ENCODE measurements at regions not wholly inside any gene's neighbourhood (a gene's known extent, or its start where the extent isn't known, plus 50 kb on each side); places are given as distances from the start of the nearest gene placed in this dataset.

DNA sequence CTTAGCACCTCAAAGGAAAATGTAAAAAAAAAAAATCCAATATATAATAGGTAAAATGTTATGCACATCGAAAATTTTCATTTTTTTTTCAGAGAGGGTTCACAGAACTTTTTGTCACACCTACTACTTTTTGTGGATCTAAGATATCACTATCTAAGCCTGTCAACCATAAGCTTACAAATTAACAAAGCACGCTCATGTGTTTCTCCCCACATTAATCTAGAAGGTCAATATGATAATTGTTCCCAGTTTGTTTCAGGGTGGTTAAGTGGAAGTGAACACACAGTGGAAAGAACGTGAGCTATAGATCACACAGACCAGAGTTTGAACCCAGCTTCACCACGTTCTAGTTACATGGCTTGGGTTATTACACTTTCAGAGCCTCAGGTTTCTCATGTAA lies 78.6 kb upstream of the ROBO2 start:
- TF ChIP-seq RAD21 (IDR thresholded peaks at IDR 0.05; ENCODE audit: low read depth) (no peak), ZBTB7A (IDR thresholded peaks at IDR 0.05; ENCODE audit: low read depth) (no peak), TAF1 (IDR thresholded peaks at IDR 0.05; ENCODE audit: low read depth) (no peak), FOXM1 (IDR thresholded peaks at IDR 0.05; ENCODE audit: borderline replicate concordance, low read depth) (no peak), TEAD4 (IDR thresholded peaks at IDR 0.05) (no peak), EP300 (IDR thresholded peaks at IDR 0.05; ENCODE audit: borderline replicate concordance) (no peak), YY1 (IDR thresholded peaks at IDR 0.05; ENCODE audit: low read depth) (no peak), EGR1 (IDR thresholded peaks at IDR 0.05) (no peak)
- TF ChIP-seq, protein P1, sequence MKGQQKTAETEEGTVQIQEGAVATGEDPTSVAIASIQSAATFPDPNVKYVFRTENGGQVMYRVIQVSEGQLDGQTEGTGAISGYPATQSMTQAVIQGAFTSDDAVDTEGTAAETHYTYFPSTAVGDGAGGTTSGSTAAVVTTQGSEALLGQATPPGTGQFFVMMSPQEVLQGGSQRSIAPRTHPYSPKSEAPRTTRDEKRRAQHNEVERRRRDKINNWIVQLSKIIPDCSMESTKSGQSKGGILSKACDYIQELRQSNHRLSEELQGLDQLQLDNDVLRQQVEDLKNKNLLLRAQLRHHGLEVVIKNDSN (IDR thresholded peaks at IDR 0.05), result no peak
- TF ChIP-seq, protein P2, sequence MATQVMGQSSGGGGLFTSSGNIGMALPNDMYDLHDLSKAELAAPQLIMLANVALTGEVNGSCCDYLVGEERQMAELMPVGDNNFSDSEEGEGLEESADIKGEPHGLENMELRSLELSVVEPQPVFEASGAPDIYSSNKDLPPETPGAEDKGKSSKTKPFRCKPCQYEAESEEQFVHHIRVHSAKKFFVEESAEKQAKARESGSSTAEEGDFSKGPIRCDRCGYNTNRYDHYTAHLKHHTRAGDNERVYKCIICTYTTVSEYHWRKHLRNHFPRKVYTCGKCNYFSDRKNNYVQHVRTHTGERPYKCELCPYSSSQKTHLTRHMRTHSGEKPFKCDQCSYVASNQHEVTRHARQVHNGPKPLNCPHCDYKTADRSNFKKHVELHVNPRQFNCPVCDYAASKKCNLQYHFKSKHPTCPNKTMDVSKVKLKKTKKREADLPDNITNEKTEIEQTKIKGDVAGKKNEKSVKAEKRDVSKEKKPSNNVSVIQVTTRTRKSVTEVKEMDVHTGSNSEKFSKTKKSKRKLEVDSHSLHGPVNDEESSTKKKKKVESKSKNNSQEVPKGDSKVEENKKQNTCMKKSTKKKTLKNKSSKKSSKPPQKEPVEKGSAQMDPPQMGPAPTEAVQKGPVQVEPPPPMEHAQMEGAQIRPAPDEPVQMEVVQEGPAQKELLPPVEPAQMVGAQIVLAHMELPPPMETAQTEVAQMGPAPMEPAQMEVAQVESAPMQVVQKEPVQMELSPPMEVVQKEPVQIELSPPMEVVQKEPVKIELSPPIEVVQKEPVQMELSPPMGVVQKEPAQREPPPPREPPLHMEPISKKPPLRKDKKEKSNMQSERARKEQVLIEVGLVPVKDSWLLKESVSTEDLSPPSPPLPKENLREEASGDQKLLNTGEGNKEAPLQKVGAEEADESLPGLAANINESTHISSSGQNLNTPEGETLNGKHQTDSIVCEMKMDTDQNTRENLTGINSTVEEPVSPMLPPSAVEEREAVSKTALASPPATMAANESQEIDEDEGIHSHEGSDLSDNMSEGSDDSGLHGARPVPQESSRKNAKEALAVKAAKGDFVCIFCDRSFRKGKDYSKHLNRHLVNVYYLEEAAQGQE (IDR thresholded peaks at IDR 0.05; ENCODE audit: low read depth), result no peak
